ENCODE measurements at regions not wholly inside any gene's neighbourhood (a gene's known extent, or its start where the extent isn't known, plus 50 kb on each side); places are given as distances from the start of the nearest gene placed in this dataset.

- TF ChIP-seq CTCF (optimal IDR thresholded peaks at IDR 0.05 in 1 of 3, IDR thresholded peaks at IDR 0.05 in 1 of 3, conservative IDR thresholded peaks at IDR 0.05 in 1 of 3; ENCODE audit: extremely low read depth in 1 of 3, insufficient read depth in 2 of 3, low read length in 3 of 3) = no peak
- TF ChIP-seq EZH2 (IDR thresholded peaks at IDR 0.05; ENCODE audit: low read length) = no peak
Observed at GRCh38 chr14:22040781-22041125, 367.1 kb upstream of the OR4E1 start.
